ENCODE measurements at regions not wholly inside any gene's neighbourhood (a gene's known extent, or its start where the extent isn't known, plus 50 kb on each side); places are given as distances from the start of the nearest gene placed in this dataset.

GRCh38 chr12:75756771-75757170 is 245.4 kb upstream of the KRR1 start:
- Mint-ChIP-seq H3K9me3 (no peaks in the 10 kb centered on the region), H3K27ac (no peak overlapping the region), H3K36me3 (no peaks in the 10 kb centered on the region), H3K4me1 (peaks cover 15% of the 10 kb centered on the region), H3K4me3 (no peak overlapping the region), H3K27me3 (ENCODE audit: low read depth) (no peaks in the 10 kb centered on the region)
- ChIA-PET POLR2A (no interaction called here), CTCF (no interaction called here)
- ATAC-seq (no peak), DNase-seq (ENCODE audit: low spot score) (no peak)
- TF ChIP-seq FOXP4 (CRISPR knock-in tag; IDR thresholded peaks at IDR 0.05) (no peak), GTF2I (CRISPR knock-in tag; conservative IDR thresholded peaks at IDR 0.05) (no peak), AFF4 (CRISPR knock-in tag; IDR thresholded peaks at IDR 0.05; ENCODE audit: borderline replicate concordance) (no peak), FOXP1 (CRISPR knock-in tag; IDR thresholded peaks at IDR 0.05; ENCODE audit: borderline replicate concordance) (no peak), TEAD4 (CRISPR knock-in tag; IDR thresholded peaks at IDR 0.05) (no peak), ELF4 (CRISPR knock-in tag; IDR thresholded peaks at IDR 0.05; ENCODE audit: low read depth) (no peak), ZNF396 (CRISPR knock-in tag; IDR thresholded peaks at IDR 0.05; ENCODE audit: borderline replicate concordance) (no peak), CBFB (CRISPR knock-in tag; IDR thresholded peaks at IDR 0.05; ENCODE audit: low read depth) (no peak), PRDM15 (CRISPR knock-in tag; IDR thresholded peaks at IDR 0.05) (no peak), HMGA2 (CRISPR knock-in tag; IDR thresholded peaks at IDR 0.05) (no peak), ZNF416 (CRISPR knock-in tag; IDR thresholded peaks at IDR 0.05) (no peak), ESRRA (CRISPR knock-in tag; IDR thresholded peaks at IDR 0.05; ENCODE audit: borderline replicate concordance) (no peak), NFE2L1 (CRISPR knock-in tag; IDR thresholded peaks at IDR 0.05) (no peak)

GRCh38 chr12:75756111-75756510 is 244.7 kb upstream of the KRR1 start:
- H3K27me3 Mint-ChIP-seq (ENCODE audit: low read depth): no peaks in the 10 kb centered on the region
- H3K36me3 Mint-ChIP-seq: no peaks in the 10 kb centered on the region
- DNase-seq (ENCODE audit: low spot score): no peak
- POLR2A ChIA-PET: no interaction called here
- no peaks in the 10 kb centered on the region for H3K9me3 Mint-ChIP-seq
- no peak overlapping the region for H3K4me3 Mint-ChIP-seq
- H3K27ac Mint-ChIP-seq: no peak overlapping the region
- TF ChIP-seq ZNF232 (CRISPR knock-in tag; IDR thresholded peaks at IDR 0.05) (no peak), NR1H2 (CRISPR knock-in tag; IDR thresholded peaks at IDR 0.05) (no peak), ZSCAN18 (CRISPR knock-in tag; IDR thresholded peaks at IDR 0.05) (no peak), ZBTB21 (CRISPR knock-in tag; IDR thresholded peaks at IDR 0.05; ENCODE audit: borderline replicate concordance) (no peak), E2F5 (CRISPR knock-in tag; IDR thresholded peaks at IDR 0.05) (no peak), CTCF (IDR thresholded peaks at IDR 0.05) (no peak), ZNF138 (CRISPR knock-in tag; conservative IDR thresholded peaks at IDR 0.05) (no peak), TEAD4 (CRISPR knock-in tag; IDR thresholded peaks at IDR 0.05) (no peak)
- peaks cover 15% of the 10 kb centered on the region for H3K4me1 Mint-ChIP-seq
- CTCF ChIA-PET: no interaction called here
- no peak for ATAC-seq

All from WTC11 (cell line).